ENCODE measurements at regions not wholly inside any gene's neighbourhood (a gene's known extent, or its start where the extent isn't known, plus 50 kb on each side); places are given as distances from the start of the nearest gene placed in this dataset.
A peak's percentile ranks its signal among the peaks of the same experiment; 100 is the strongest.

- Mint-ChIP-seq H3K9me3 (ENCODE audit: unreplicated experiment) (peaks cover 8% of the 10 kb centered on the region), H3K27ac (ENCODE audit: low read depth, unreplicated experiment) (no peak overlapping the region), H3K4me1 (ENCODE audit: insufficient read depth, unreplicated experiment) (no peaks in the 10 kb centered on the region), H3K36me3 (ENCODE audit: insufficient read depth, unreplicated experiment) (no peaks in the 10 kb centered on the region), H3K4me3 (ENCODE audit: unreplicated experiment) (no peak overlapping the region), H3K27me3 (ENCODE audit: insufficient read depth, unreplicated experiment) (peaks cover 27% of the 10 kb centered on the region)
- no TSS peak for BruUV-seq (replicated peaks)
- ChIA-PET CTCF (interaction anchor here (0.5 to 1.2 kb wide), 2 partner anchors 21 to 598 kb away, joined by 3 to 4 read pairs; no protein-coding TSS in a partner anchor), POLR2A (interaction anchor here (0.9 kb wide), 1 partner anchor 22 kb away, joined by 3 read pairs; no protein-coding TSS in a partner anchor)
- TF ChIP-seq CTCF (IDR thresholded peaks at IDR 0.05; ENCODE audit: unreplicated experiment) = no peak
- DNase-seq (ENCODE audit: unreplicated experiment) = no peak
- intact Hi-C loops (cut with micrococcal nuclease) = no loop called here
These were observed 595.1 kb downstream of the SOX6 start for GRCh38 chr11:15761235-15761634.

- POLR2A ChIA-PET = no interaction called here
- CTCF ChIA-PET = interaction anchor here (0.6 to 1.3 kb wide), 2 partner anchors 12 to 542 kb away, joined by 3 read pairs; no protein-coding TSS in a partner anchor
- Mint-ChIP-seq H3K4me1 (ENCODE audit: insufficient read depth, unreplicated experiment) (no peaks in the 10 kb centered on the region), H3K27me3 (ENCODE audit: insufficient read depth, unreplicated experiment) (peaks cover 12% of the 10 kb centered on the region), H3K27ac (ENCODE audit: low read depth, unreplicated experiment) (no peak overlapping the region), H3K4me3 (ENCODE audit: unreplicated experiment) (no peak overlapping the region), H3K9me3 (ENCODE audit: unreplicated experiment) (peaks cover 8% of the 10 kb centered on the region), H3K36me3 (ENCODE audit: insufficient read depth, unreplicated experiment) (no peaks in the 10 kb centered on the region)
- no peak for DNase-seq (ENCODE audit: unreplicated experiment)
- no peak for TF ChIP-seq CTCF (IDR thresholded peaks at IDR 0.05; ENCODE audit: unreplicated experiment)
- no TSS peak for BruUV-seq (replicated peaks)
- intact Hi-C loops (cut with micrococcal nuclease) = no loop called here
These were observed 592.0 kb downstream of the SOX6 start for GRCh38 chr11:15764326-15764725.

- Mint-ChIP-seq H3K36me3 (ENCODE audit: insufficient read depth, unreplicated experiment) (no peaks in the 10 kb centered on the region), H3K9me3 (ENCODE audit: unreplicated experiment) (peaks cover 8% of the 10 kb centered on the region), H3K27ac (ENCODE audit: low read depth, unreplicated experiment) (no peak overlapping the region), H3K4me3 (ENCODE audit: unreplicated experiment) (no peak overlapping the region), H3K27me3 (ENCODE audit: insufficient read depth, unreplicated experiment) (peaks cover 12% of the 10 kb centered on the region), H3K4me1 (ENCODE audit: insufficient read depth, unreplicated experiment) (no peaks in the 10 kb centered on the region)
- ChIA-PET POLR2A (no interaction called here), CTCF (interaction anchor here (0.6 to 1.3 kb wide), 3 partner anchors 9 to 541 kb away, joined by 3 read pairs; no protein-coding TSS in a partner anchor)
- intact Hi-C loops (cut with micrococcal nuclease) = no loop called here
- no TSS peak for BruUV-seq (replicated peaks)
- no peak for TF ChIP-seq CTCF (IDR thresholded peaks at IDR 0.05; ENCODE audit: unreplicated experiment)
- DNase-seq (ENCODE audit: unreplicated experiment) = peak; percentile 6
These were observed 591.4 kb downstream of the SOX6 start for GRCh38 chr11:15764948-15765347.

- no peak for TF ChIP-seq CTCF (IDR thresholded peaks at IDR 0.05; ENCODE audit: unreplicated experiment)
- H3K9me3 Mint-ChIP-seq (ENCODE audit: unreplicated experiment) = peaks cover 8% of the 10 kb centered on the region
- H3K27ac Mint-ChIP-seq (ENCODE audit: low read depth, unreplicated experiment) = no peak overlapping the region
- DNase-seq (ENCODE audit: unreplicated experiment) = no peak
- H3K36me3 Mint-ChIP-seq (ENCODE audit: insufficient read depth, unreplicated experiment) = no peaks in the 10 kb centered on the region
- H3K4me3 Mint-ChIP-seq (ENCODE audit: unreplicated experiment) = no peak overlapping the region
- H3K4me1 Mint-ChIP-seq (ENCODE audit: insufficient read depth, unreplicated experiment) = no peaks in the 10 kb centered on the region
- ChIA-PET POLR2A (no interaction called here), CTCF (interaction anchor here (0.6 to 1.3 kb wide), 4 partner anchors 10 to 114 kb away, joined by 3 read pairs; no protein-coding TSS in a partner anchor)
- no TSS peak for BruUV-seq (replicated peaks)
- intact Hi-C loops (cut with micrococcal nuclease) = no loop called here
- H3K27me3 Mint-ChIP-seq (ENCODE audit: insufficient read depth, unreplicated experiment) = peaks cover 12% of the 10 kb centered on the region
These were observed 590.8 kb downstream of the SOX6 start for GRCh38 chr11:15765530-15765929.
